MCF 10A (cell line): ENCODE measurements at regions not wholly inside any gene's neighbourhood (a gene's known extent, or its start where the extent isn't known, plus 50 kb on each side); places are given as distances from the start of the nearest gene placed in this dataset.
A peak's percentile ranks its signal among the peaks of the same experiment; 100 is the strongest.

Experiments used
- BruUV-seq: library from RNA; stranded (reverse); fragments of 400-500 nt; replicated peaks from 2 replicates; lab custom pipeline; 2021; lab: Mats Ljungman, UMichigan
- CTCF ChIA-PET: fragments of 300-600 bp; sonication (Branson Sonifier 250); formaldehyde crosslinking; extraction: SDS; loops from one replicate; lab custom pipeline; 2021; ENCODE audit warnings: antibody characterized with exemption, inconsistent platforms; lab: Yijun Ruan, JAX
- POLR2A ChIA-PET: fragments of 300-600, 350-650 bp; sonication (Branson Sonifier 250); formaldehyde crosslinking; extraction: SDS; loops from one replicate; lab custom pipeline; 2020; ENCODE audit warnings: antibody characterized with exemption, inconsistent platforms; lab: Yijun Ruan, JAX
- DNase-seq: peaks from one replicate; pipeline ENCODE4 v3.0.0-alpha.2; 2018; ENCODE audit not compliant: unreplicated experiment
- H3K27ac Mint-ChIP-seq: one replicate; pipeline ENCODE4 v1.8.0; 2022; ENCODE audit warnings: mild to moderate bottlenecking, low read depth, mixed read lengths; ENCODE audit not compliant: unreplicated experiment
- H3K27me3 Mint-ChIP-seq: one replicate; pipeline ENCODE4 v1.8.0; 2022; ENCODE audit warnings: mixed read lengths; ENCODE audit not compliant: insufficient read depth, unreplicated experiment
- H3K36me3 Mint-ChIP-seq: one replicate; pipeline ENCODE4 v1.8.0; 2022; ENCODE audit warnings: mild to moderate bottlenecking, moderate library complexity, mixed read lengths; ENCODE audit not compliant: insufficient read depth, unreplicated experiment
- H3K4me1 Mint-ChIP-seq: one replicate; pipeline ENCODE4 v1.8.0; 2022; ENCODE audit warnings: mixed read lengths; ENCODE audit not compliant: insufficient read depth, unreplicated experiment
- H3K4me3 Mint-ChIP-seq: one replicate; pipeline ENCODE4 v1.8.0; 2022; ENCODE audit warnings: mild to moderate bottlenecking, moderate library complexity, mixed read lengths; ENCODE audit not compliant: unreplicated experiment
- H3K9me3 Mint-ChIP-seq: one replicate; pipeline ENCODE4 v1.8.0; 2022; ENCODE audit warnings: mixed read lengths; ENCODE audit not compliant: unreplicated experiment
- CTCF ChIP-seq: fragments of 200-600 bp; IDR thresholded peaks from one replicate; pipeline ENCODE4 v1.8.0; 2022; ENCODE audit warnings: antibody characterized with exemption, mild to moderate bottlenecking; ENCODE audit not compliant: unreplicated experiment
- intact Hi-C: fragments of 100-400 bp; cut with micrococcal nuclease; formaldehyde crosslinking; loops from 2 replicates; pipeline ENCODE4 v1.14.1; 2022

DNA sequence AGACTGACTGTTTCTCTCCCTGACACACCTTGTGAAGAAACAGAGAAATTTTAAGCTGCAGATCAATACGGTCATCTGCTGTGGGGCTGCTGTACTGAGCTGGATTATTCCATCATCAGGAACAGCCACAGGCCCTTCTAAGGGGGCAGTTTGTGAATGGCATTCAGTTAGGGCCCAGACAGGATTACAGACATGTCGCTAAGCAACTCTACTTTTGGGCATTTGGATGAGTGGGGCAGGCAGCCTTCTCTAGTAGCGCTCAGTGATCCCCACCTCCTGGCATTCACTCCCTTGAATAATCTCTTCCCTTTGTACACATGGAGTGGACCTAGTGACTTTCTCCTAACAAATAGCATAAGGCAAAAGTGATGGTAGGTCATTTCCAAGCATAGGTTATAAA, 144.4 kb upstream of the RARB start:
- POLR2A ChIA-PET = interaction anchor here (3.3 kb wide), 1 partner anchor 10 kb away, joined by 10 read pairs; no protein-coding TSS in a partner anchor
- no peak for TF ChIP-seq CTCF
- H3K36me3 Mint-ChIP-seq = peaks cover 6% of the 10 kb centered on the region
- H3K4me3 Mint-ChIP-seq = no peak overlapping the region
- intact Hi-C loops = no loop called here
- no peaks in the 10 kb centered on the region for H3K27me3 Mint-ChIP-seq
- CTCF ChIA-PET = interaction anchor here (0.7 kb wide), 1 partner anchor 22 kb away, joined by 3 read pairs; no protein-coding TSS in a partner anchor
- H3K4me1 Mint-ChIP-seq = no peaks in the 10 kb centered on the region
- DNase-seq = no peak
- no TSS peak for BruUV-seq
- H3K9me3 Mint-ChIP-seq = peaks cover 6% of the 10 kb centered on the region
- H3K27ac Mint-ChIP-seq = no peak overlapping the region

DNA sequence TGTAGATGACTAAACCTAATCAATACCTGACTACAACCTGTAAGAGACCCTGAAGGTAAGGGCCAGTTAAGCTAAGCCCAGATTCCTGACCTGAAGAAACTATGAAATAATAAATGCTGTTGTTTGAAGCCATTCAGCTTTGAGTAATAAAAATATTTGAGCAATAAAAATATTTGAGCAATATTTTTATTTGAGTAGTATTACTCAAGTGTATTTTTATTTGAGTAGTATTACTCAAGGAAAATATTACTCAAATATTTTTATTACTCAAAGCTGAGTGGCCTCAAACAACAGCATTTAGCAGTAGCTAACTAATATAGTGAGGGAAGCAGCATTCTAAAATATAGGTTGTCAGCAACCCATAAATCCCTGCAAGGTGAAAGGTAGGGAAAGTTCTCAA, 143.8 kb upstream of the RARB start:
- intact Hi-C loops = no loop called here
- H3K27ac Mint-ChIP-seq = no peak overlapping the region
- DNase-seq = peak; percentile 3
- H3K9me3 Mint-ChIP-seq = peaks cover 6% of the 10 kb centered on the region
- H3K4me3 Mint-ChIP-seq = no peak overlapping the region
- CTCF ChIA-PET = no interaction called here
- H3K36me3 Mint-ChIP-seq = peaks cover 6% of the 10 kb centered on the region
- TF ChIP-seq CTCF = no peak
- no peaks in the 10 kb centered on the region for H3K27me3 Mint-ChIP-seq
- no peaks in the 10 kb centered on the region for H3K4me1 Mint-ChIP-seq
- POLR2A ChIA-PET = interaction anchor here (0.9 to 3.3 kb wide), 2 partner anchors 9 kb away, joined by 4 to 10 read pairs; no protein-coding TSS in a partner anchor
- BruUV-seq = no TSS peak

DNA sequence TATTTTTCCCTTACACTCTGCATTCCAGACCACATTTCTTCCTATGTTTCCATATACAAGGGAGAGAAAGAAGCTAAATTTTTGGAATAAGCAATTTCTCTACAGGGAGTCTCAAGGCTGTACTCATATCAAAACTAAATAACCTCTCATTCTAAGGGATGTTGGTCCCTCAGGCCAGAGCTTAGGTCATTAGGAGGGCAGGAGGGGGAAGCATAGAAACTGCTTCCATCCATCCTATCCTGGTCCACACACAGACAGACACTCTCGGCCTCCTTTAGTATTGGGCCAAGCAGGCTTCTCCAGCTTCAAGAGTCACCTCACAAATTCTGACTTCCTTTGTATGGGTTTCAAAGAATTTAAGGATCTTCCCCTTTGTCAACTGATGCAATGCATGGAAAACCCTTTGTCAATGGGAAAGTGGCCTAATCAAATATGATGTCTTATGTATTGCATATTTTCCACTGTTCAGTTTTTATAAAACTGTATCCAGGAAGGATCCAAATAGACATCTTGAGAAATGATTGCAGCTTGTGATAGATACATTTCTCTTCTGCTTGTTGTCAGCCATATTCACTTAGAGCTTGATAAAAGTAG, 140.7 kb upstream of the RARB start:
- intact Hi-C loops = no loop called here
- DNase-seq = no peak
- Mint-ChIP-seq H3K4me3 (no peak overlapping the region), H3K27me3 (no peaks in the 10 kb centered on the region), H3K27ac (no peak overlapping the region), H3K36me3 (peaks cover 6% of the 10 kb centered on the region), H3K4me1 (no peaks in the 10 kb centered on the region), H3K9me3 (peaks cover 11% of the 10 kb centered on the region)
- no TSS peak for BruUV-seq
- POLR2A ChIA-PET = interaction anchor here (0.5 to 1.1 kb wide), 2 partner anchors 27 to 519 kb away, joined by 3 read pairs; no protein-coding TSS in a partner anchor
- CTCF ChIA-PET = interaction anchor here (0.7 to 1.1 kb wide), 2 partner anchors 14 to 163 kb away, joined by 3 to 4 read pairs; no protein-coding TSS in a partner anchor
- no peak for TF ChIP-seq CTCF

DNA sequence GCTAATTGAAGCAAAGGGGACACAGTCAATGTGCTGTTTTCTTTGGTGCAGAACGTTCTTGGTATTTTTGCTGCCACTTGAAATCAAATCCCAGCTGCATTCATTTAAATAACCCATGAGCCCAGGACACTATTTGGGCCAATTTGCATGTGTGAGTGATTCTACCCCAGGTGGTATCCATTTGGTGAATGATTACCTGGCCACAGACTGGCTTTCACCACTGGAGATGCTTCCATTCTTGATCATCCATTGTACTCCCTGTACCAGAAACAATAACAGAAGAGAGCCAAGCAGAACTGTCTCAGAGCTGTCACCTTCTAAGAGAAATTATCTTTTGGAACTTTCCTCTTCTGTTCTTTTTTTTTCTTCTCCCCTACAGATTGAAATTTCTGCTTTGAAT, 139.7 kb upstream of the RARB start:
- ChIA-PET POLR2A (no interaction called here), CTCF (interaction anchor here (1.1 kb wide), 1 partner anchor 15 kb away, joined by 3 read pairs; no protein-coding TSS in a partner anchor)
- no TSS peak for BruUV-seq
- intact Hi-C loops = no loop called here
- Mint-ChIP-seq H3K9me3 (peaks cover 11% of the 10 kb centered on the region), H3K27ac (no peak overlapping the region), H3K4me3 (no peak overlapping the region), H3K27me3 (no peaks in the 10 kb centered on the region), H3K36me3 (peaks cover 6% of the 10 kb centered on the region), H3K4me1 (no peaks in the 10 kb centered on the region)
- DNase-seq = no peak
- TF ChIP-seq CTCF = no peak
